Kidney (tissue), 13 donors: ENCODE measurements at regions not wholly inside any gene's neighbourhood (a gene's known extent, or its start where the extent isn't known, plus 50 kb on each side); places are given as distances from the start of the nearest gene placed in this dataset.

Experiments
- DNase-seq, 5 donors: peaks; one replicate each; pipeline ENCODE4 v3.0.0-alpha.2; 2013 to 2020
- FAIRE-seq: peaks from 2 replicates; lab custom pipeline; 2012; peaks lifted over from hg19 to GRCh38; lab: Jason Lieb, UNC
- H3K27ac ChIP-seq, 2 donors: one replicate each; pipeline ENCODE4 v1.7.0; 2013; ENCODE audit warnings: low read depth in 2 of 2, low read length in 2 of 2, inconsistent platforms in 1 of 2
- H3K27me3 ChIP-seq: one replicate; pipeline ENCODE4 v1.7.1; 2013; ENCODE audit warnings: low read length, inconsistent platforms; ENCODE audit not compliant: control insufficient read depth, insufficient read depth
- H3K36me3 ChIP-seq, 3 donors: one replicate each; pipeline versions ENCODE4 v1.7.0 to v1.7.1; 2013; ENCODE audit warnings: low read length in 3 of 3, control low read depth in 1 of 3, inconsistent platforms in 1 of 3; ENCODE audit not compliant: insufficient read depth in 3 of 3, control insufficient read depth in 2 of 3
- H3K4me1 ChIP-seq, 3 donors: one replicate each; pipeline versions ENCODE4 v1.7.0 to v1.7.1; 2013; ENCODE audit warnings: low read length in 3 of 3, inconsistent platforms in 1 of 3, low read depth in 1 of 3; ENCODE audit not compliant: control insufficient read depth in 2 of 3, insufficient read depth in 2 of 3
- H3K4me3 ChIP-seq, 3 donors: one replicate each; pipeline versions ENCODE4 v1.7.0 to v1.8.1; 2013; ENCODE audit warnings: low read length in 3 of 3, control low read depth in 1 of 3, inconsistent platforms in 1 of 3
- H3K9ac ChIP-seq, 3 donors: one replicate each; pipeline versions ENCODE4 v1.7.0 to v1.7.1; 2013; ENCODE audit warnings: low read length in 3 of 3, control low read depth in 1 of 3, inconsistent platforms in 1 of 3
- H3K9me3 ChIP-seq, 3 donors: one replicate each; pipeline versions ENCODE4 v1.7.0 to v1.7.1; 2013; ENCODE audit warnings: low read length in 3 of 3, control low read depth in 1 of 3, inconsistent platforms in 1 of 3; ENCODE audit not compliant: control insufficient read depth in 2 of 3, insufficient read depth in 1 of 3
- intact Hi-C: fragments of 100-400 bp; cut with DNase I; formaldehyde crosslinking; loops from one replicate; pipeline ENCODE4 v1.11.1; 2022
- TF ChIP-seq, protein P1 (sequence below): IDR thresholded peaks from 3 replicates; pipeline ENCODE4 v1.5.1; 2012; ENCODE audit warnings: mild to moderate bottlenecking, moderate library complexity, borderline replicate concordance; ENCODE audit not compliant: insufficient read depth; ENCODE audit errors: extremely low read depth
- donor health status: control.
- donor health status: control.
- donor health status: control.
- donor health status: control.
- donor health status: control.
- donor health status: DM: yes; HTN: yes; CAD: no.
- donor health status: Normal renal cell carcinoma (clear cell type).

DNA sequence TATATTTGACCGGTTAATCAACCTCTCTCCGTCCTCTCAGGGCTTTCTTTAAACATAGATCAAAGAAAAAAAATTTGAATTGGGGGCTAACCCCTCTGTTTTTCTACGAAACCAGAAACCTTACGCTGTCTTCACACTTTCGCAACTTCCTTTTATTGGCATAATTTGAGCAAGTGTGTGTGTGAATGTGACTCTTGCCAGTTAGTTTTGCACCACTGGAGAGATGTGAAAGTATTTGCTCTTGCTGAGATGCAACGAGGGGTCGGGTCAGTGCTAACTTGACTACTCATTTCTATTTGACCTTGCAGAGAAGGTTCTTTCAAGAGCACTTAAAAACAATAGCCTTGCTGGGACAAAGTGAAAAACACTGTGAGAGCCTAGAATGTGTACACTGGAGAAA, 81.2 kb downstream of the FAM43A start:
- no peaks in the 10 kb centered on the region for H3K27me3 ChIP-seq
- peaks cover 0 to 6% (median 6%) of the 10 kb centered on the region in 3 donors for H3K4me1 ChIP-seq
- no peak for FAIRE-seq
- no peaks in the 10 kb centered on the region for H3K9me3 ChIP-seq
- no peak overlapping the region for H3K9ac ChIP-seq
- no peak overlapping the region for H3K27ac ChIP-seq
- no peaks in the 10 kb centered on the region for H3K36me3 ChIP-seq
- intact Hi-C loops: no loop called here
- no peak for DNase-seq
- TF ChIP-seq, protein P1, sequence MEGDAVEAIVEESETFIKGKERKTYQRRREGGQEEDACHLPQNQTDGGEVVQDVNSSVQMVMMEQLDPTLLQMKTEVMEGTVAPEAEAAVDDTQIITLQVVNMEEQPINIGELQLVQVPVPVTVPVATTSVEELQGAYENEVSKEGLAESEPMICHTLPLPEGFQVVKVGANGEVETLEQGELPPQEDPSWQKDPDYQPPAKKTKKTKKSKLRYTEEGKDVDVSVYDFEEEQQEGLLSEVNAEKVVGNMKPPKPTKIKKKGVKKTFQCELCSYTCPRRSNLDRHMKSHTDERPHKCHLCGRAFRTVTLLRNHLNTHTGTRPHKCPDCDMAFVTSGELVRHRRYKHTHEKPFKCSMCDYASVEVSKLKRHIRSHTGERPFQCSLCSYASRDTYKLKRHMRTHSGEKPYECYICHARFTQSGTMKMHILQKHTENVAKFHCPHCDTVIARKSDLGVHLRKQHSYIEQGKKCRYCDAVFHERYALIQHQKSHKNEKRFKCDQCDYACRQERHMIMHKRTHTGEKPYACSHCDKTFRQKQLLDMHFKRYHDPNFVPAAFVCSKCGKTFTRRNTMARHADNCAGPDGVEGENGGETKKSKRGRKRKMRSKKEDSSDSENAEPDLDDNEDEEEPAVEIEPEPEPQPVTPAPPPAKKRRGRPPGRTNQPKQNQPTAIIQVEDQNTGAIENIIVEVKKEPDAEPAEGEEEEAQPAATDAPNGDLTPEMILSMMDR: no peak
- no peak overlapping the region for H3K4me3 ChIP-seq

DNA sequence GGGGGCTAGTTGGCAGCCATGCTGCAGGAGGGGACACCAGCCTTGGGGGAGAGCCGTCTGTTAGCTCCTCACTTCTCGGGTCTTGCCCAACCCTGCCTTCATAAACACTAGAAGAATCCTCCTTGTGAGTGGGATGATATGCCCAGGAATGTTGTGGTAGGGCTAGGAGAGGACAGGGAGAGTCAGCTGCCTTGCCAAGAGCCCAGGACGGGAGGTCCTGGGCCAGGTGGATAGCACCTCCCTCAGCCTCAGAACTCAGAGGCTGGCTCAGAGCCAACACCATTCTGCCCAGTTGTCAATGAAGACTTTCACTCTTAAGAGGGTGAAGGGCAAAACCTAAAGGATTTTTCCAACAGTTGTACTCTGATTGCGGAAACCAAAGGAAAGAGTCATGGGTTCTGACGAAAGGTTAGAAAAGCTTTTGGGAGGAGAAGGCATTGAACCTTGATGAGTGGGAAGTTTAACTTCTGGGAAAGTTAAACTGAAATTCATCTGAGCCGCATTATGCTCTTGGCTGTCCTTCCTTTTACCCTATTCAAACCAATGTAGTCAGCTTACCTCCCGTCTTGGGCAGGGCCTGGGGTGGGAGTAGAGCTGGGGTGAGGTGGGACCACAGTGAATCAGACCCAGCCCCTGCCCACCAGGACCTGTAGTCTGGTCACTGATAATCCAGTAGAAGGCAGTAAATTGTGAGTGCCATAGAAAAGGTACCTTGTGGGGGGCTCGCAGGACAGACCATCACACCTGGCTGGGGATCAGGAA, 81.9 kb downstream of the FAM43A start:
- H3K4me3 ChIP-seq: no peak overlapping the region
- no peaks in the 10 kb centered on the region for H3K36me3 ChIP-seq
- TF ChIP-seq, protein P1: no peak
- no peak overlapping the region for H3K9ac ChIP-seq
- no peaks in the 10 kb centered on the region for H3K27me3 ChIP-seq
- H3K27ac ChIP-seq: no peak overlapping the region
- H3K4me1 ChIP-seq: peaks cover 0 to 6% (median 6%) of the 10 kb centered on the region in 3 donors
- DNase-seq: no peak
- H3K9me3 ChIP-seq: no peaks in the 10 kb centered on the region
- intact Hi-C loops: no loop called here
- no peak for FAIRE-seq

DNA sequence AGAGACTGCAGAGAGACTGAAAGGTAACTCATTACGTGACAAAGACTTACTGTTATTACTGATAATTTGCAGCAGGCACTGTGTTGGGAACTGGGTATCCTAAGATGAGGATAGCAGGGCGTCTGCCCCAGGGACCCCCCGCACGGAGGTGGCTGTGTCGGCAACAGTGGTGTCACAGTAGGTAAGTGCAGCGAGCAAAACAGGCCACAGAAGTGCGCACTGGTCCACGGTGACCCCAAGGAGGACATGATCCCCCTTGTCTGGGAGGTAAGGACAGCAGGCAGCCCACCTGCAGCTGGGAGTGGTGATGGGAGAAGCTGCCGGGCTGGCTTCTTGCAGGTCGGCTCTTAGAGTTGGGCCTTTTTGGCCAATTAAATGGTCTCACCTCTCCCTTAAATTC, 82.9 kb downstream of the FAM43A start:
- DNase-seq (peak in 1 of 5 donors; percentile 74), FAIRE-seq (no peak)
- Histone ChIP-seq H3K4me3 (peak overlapping the region in 1 of 3 donors; percentile 23), H3K27ac (no peak overlapping the region), H3K36me3 (no peaks in the 10 kb centered on the region), H3K9ac (no peak overlapping the region), H3K27me3 (no peaks in the 10 kb centered on the region), H3K4me1 (peaks cover 0 to 8% (median 6%) of the 10 kb centered on the region in 3 donors), H3K9me3 (no peaks in the 10 kb centered on the region)
- intact Hi-C loops: no loop called here
- TF ChIP-seq, protein P1: no peak
